Coronary artery (tissue), 2 donors: ENCODE measurements at regions not wholly inside any gene's neighbourhood (a gene's known extent, or its start where the extent isn't known, plus 50 kb on each side); places are given as distances from the start of the nearest gene placed in this dataset.

Experiments used
- DNase-seq: peaks from one replicate; pipeline ENCODE4 v3.0.0-alpha.2; 2017; ENCODE audit warnings: low spot score
- H3K27ac ChIP-seq, 2 donors: fragments of 200-600 bp; sonication (generic); one replicate each; pipeline ENCODE4 v1.5.1; 2016 to 2019
- H3K4me3 ChIP-seq: fragments of 200-600 bp; sonication (generic); 2 replicates; pipeline ENCODE4 v1.5.1; 2016; ENCODE audit warnings: mild to moderate bottlenecking, moderate library complexity
- CTCF ChIP-seq: fragments of 200-600 bp; sonication (generic); IDR thresholded peaks from one replicate; pipeline ENCODE4 v1.5.1; 2019; ENCODE audit warnings: antibody characterized with exemption

GRCh38 chr1:38241594-38242334 is 195.2 kb upstream of the POU3F1 start:
- H3K27ac ChIP-seq = no peak overlapping the region
- H3K4me3 ChIP-seq = no peak overlapping the region
- TF ChIP-seq CTCF = no peak
- no peak for DNase-seq

GRCh38 chr1:38240618-38241017 is 194.0 kb upstream of the POU3F1 start:
- Histone ChIP-seq H3K27ac (no peak overlapping the region), H3K4me3 (no peak overlapping the region)
- no peak for DNase-seq
- no peak for TF ChIP-seq CTCF

- Histone ChIP-seq H3K4me3 (no peak overlapping the region), H3K27ac (no peak overlapping the region)
- no peak for TF ChIP-seq CTCF
- DNase-seq = no peak
Measured at GRCh38 chr1:38239258-38239835, 192.8 kb upstream of the POU3F1 start.

- no peak overlapping the region for H3K27ac ChIP-seq
- no peak for DNase-seq
- H3K4me3 ChIP-seq = no peak overlapping the region
- no peak for TF ChIP-seq CTCF
Measured at GRCh38 chr1:38238294-38238693, 191.7 kb upstream of the POU3F1 start.

- Histone ChIP-seq H3K27ac (no peak overlapping the region), H3K4me3 (no peak overlapping the region)
- no peak for TF ChIP-seq CTCF
- no peak for DNase-seq
Measured at GRCh38 chr1:38235705-38236104, 189.1 kb upstream of the POU3F1 start.

- TF ChIP-seq CTCF = no peak
- no peak for DNase-seq
- Histone ChIP-seq H3K4me3 (no peak overlapping the region), H3K27ac (no peak overlapping the region)
Measured at GRCh38 chr1:38231941-38232340, 185.3 kb upstream of the POU3F1 start.

- Histone ChIP-seq H3K27ac (no peak overlapping the region), H3K4me3 (no peak overlapping the region)
- no peak for DNase-seq
- no peak for TF ChIP-seq CTCF
Measured at GRCh38 chr1:38228718-38229117, 182.1 kb upstream of the POU3F1 start.
